Gastroesophageal sphincter (tissue), 3 donors: ENCODE measurements at regions not wholly inside any gene's neighbourhood (a gene's known extent, or its start where the extent isn't known, plus 50 kb on each side); places are given as distances from the start of the nearest gene placed in this dataset.

Experiments
- EP300 ChIP-seq: sonication (generic); formaldehyde crosslinking; IDR thresholded peaks from one replicate; pipeline ENCODE4 v1.6.1; 2017; ENCODE audit warnings: antibody characterized with exemption, mild to moderate bottlenecking
- TF ChIP-seq, protein P1 (sequence below), 4 experiments: fragments of 200-600 bp in 2 of 4; fragments of 450-650 bp in 2 of 4; sonication (generic) in 1 of 4; IDR thresholded peaks; one replicate each; pipeline ENCODE4 v1.5.1; 2017 to 2019; ENCODE audit warnings: antibody characterized with exemption in 4 of 4, mild to moderate bottlenecking in 2 of 4, moderate library complexity in 2 of 4

- no peak for TF ChIP-seq EP300
- TF ChIP-seq, protein P1, sequence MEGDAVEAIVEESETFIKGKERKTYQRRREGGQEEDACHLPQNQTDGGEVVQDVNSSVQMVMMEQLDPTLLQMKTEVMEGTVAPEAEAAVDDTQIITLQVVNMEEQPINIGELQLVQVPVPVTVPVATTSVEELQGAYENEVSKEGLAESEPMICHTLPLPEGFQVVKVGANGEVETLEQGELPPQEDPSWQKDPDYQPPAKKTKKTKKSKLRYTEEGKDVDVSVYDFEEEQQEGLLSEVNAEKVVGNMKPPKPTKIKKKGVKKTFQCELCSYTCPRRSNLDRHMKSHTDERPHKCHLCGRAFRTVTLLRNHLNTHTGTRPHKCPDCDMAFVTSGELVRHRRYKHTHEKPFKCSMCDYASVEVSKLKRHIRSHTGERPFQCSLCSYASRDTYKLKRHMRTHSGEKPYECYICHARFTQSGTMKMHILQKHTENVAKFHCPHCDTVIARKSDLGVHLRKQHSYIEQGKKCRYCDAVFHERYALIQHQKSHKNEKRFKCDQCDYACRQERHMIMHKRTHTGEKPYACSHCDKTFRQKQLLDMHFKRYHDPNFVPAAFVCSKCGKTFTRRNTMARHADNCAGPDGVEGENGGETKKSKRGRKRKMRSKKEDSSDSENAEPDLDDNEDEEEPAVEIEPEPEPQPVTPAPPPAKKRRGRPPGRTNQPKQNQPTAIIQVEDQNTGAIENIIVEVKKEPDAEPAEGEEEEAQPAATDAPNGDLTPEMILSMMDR (IDR thresholded peaks at IDR 0.05) = no peak
Observed at GRCh38 chr5:158398360-158399201, 539.6 kb upstream of the CLINT1 start.
